Embryonic facial prominence (tissue), 1 donor: ENCODE measurements at regions not wholly inside any gene's neighbourhood (a gene's known extent, or its start where the extent isn't known, plus 50 kb on each side); places are given as distances from the start of the nearest gene placed in this dataset.
"Not testable (repeated sequence)": the region's sequence is repeated elsewhere in the genome, so short reads cannot be mapped to it uniquely, and the experiment has no call there.

ENCODE experiments used
- DNase-seq: peaks from one replicate; pipeline ENCODE4 v3.0.0-alpha.2; 2016; ENCODE audit errors: extremely low spot score

- no peak for DNase-seq
Measured at GRCh38 chr13:81563091-81563490, 1222.2 kb upstream of the SPRY2 start.

GRCh38 chr13:81562598-81562997 lies 1221.7 kb upstream of the SPRY2 start:
- no peak for DNase-seq

GRCh38 chr13:81551036-81551435 lies 1210.1 kb upstream of the SPRY2 start:
- DNase-seq, result no peak

GRCh38 chr13:81546294-81546693 lies 1205.4 kb upstream of the SPRY2 start:
- DNase-seq, result not testable (repeated sequence)

DNA sequence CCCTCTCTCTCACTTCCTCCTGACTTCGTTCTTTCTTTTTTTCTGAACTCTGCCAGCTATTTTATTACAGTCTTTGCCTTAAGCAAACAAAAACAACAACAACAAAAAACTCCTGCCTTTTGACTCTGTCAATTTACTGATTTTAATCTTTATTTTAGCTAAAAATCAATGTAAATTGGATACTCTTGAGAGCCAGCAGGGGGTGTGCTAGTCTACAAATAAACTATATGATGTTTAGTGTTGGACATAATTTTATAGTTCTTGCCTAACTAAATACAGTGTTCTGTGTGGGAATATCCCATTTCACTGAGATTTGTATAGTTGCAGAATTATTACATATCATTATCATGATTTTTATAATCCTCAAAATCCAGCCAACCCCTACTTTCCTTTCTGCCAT lies 1199.9 kb upstream of the SPRY2 start:
- no peak for DNase-seq

DNA sequence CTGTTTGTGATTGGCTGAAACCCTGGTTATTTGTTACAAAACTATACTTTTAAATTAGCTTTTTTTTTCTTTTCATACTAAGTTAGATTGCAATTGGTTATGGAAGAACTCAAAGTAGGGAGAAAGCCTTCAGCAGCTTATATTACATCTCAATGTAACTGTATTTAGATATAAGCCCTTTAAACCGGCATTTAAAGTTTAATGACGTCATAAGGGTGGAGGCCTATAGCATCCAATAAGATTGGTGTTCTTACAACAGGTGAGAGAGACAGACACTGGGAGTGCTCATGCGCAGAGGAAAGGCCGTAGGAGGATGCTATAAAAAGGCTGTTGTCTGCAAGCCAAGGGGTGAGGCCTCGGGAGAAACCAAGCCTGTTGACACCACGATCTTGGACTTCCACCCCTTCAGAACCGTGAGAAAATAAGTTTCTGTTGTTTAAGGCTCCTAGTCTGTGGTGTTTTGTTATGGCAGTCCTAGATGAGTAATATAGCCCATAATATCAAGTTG lies 1198.8 kb upstream of the SPRY2 start:
- no peak for DNase-seq

- DNase-seq, result no peak
Measured at GRCh38 chr13:81498969-81499368, 1158.0 kb upstream of the SPRY2 start.

DNA sequence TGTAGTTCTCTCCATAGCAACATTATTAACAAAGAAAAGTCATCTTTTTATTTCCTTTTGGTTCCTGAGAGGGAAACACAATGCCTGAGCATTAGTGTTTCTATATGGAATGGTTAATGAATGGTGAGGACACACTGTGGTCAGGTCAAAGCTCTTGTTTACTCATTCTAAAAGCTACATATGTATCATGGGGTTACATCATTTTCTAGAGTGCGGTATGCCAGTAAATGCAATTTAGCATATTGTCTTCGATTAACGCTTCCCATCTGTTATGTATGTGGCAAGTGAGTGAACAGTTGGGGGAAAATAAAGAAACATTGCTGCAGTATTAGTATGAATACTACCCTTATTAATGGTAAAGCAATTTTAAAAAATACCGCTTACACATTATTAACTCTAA lies 1152.2 kb upstream of the SPRY2 start:
- no peak for DNase-seq

DNA sequence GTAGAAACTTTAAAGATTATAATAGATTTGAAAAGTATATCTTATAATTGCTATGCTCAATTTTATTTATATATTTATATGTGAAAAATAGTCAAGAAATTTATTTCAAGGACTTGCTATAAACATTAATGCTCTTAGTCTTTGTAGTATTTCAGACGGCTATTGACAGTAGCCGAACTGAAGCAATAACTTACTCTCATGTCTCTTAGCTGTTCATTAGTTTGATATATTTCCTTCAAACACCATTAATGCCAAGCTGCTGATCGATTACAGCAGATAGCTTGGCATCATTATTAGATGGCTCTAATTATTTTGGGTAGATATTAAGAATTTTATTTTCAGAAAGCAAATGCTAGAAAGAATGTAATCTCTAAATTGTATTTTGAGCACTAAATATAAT lies 1151.5 kb upstream of the SPRY2 start:
- no peak for DNase-seq

- DNase-seq, result no peak
Measured at GRCh38 chr13:81488021-81488420, 1147.1 kb upstream of the SPRY2 start.

GRCh38 chr13:81487151-81487550 lies 1146.2 kb upstream of the SPRY2 start:
- no peak for DNase-seq

DNA sequence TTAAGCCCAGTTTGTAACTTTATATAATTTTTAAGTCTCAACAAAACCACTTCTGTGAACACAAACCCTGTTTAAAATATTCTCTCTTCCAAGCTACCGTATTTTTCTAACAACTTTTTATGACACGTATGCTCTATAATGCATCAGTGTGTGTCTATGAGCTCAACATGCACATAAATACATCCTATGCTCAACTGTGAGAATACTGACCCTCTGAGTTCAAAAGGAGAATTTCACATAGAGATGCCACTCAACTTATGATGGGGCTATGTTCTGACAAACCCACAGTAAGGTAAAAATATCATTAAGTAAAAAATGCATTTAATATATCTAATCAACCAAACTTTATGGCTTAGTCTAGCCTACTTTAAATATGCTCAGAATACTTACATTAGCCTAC lies 1139.7 kb upstream of the SPRY2 start:
- no peak for DNase-seq

- DNase-seq, result no peak
Measured at GRCh38 chr13:81473366-81473899, 1132.5 kb upstream of the SPRY2 start.

DNA sequence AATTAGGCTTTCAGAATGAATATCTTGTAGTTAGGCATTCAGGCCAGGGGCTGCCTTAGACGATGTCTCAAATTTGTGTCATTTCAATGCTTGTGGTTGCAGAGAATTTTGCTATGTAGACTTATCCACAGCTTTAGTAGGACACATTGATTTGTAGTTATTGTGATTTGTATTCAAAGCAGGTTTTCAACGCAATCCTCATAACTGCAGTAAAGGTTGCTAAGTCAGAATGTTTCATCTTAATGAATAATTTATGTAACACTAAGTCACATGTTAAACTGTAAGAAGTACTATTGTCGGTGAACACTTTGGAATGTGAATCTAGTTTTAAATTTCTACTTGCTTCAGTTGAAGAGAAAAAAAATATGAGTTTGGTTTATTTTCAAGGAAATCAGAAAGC lies 1117.2 kb upstream of the SPRY2 start:
- no peak for DNase-seq

GRCh38 chr13:81446441-81446840 lies 1105.5 kb upstream of the SPRY2 start:
- no peak for DNase-seq

DNA sequence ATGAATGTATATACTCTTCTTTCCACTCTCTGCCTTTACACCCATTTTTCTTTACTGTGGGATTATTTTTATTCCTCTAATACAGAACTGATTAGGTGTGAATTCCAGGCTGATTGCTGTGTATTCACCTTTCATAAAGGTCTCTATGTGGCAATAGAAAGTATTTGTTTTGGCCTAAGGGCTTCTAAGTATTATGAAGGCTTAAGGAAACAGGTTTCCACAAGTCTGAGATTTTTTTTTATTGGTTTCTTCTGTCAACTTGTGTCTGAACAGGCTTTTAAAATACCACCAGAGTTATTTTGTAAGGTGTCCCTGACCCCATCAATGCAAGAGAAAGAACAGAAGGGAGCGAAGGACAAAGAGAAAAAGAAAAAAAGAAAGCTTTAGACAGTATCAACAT lies 1102.0 kb upstream of the SPRY2 start:
- DNase-seq, result no peak

DNA sequence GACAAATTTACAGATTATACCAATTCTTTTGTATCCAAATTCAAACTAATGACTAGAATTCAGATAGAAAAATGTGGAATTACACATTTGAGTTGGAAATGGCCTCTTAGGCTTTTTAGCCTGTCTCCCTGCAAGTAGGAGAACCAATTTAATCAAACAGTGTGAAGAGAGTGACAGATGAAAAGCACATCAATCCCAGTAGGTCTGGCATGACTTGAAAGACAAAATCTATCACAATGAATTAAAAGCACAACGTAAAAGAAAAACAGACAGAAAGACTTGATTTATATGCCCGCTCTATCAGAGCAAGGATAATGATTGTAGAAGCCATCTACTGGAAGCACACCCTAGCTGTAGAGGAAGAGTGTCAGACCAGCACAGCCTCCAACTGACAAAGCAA lies 1084.4 kb upstream of the SPRY2 start:
- no peak for DNase-seq

GRCh38 chr13:81409284-81409683 lies 1068.4 kb upstream of the SPRY2 start:
- DNase-seq, result no peak

DNA sequence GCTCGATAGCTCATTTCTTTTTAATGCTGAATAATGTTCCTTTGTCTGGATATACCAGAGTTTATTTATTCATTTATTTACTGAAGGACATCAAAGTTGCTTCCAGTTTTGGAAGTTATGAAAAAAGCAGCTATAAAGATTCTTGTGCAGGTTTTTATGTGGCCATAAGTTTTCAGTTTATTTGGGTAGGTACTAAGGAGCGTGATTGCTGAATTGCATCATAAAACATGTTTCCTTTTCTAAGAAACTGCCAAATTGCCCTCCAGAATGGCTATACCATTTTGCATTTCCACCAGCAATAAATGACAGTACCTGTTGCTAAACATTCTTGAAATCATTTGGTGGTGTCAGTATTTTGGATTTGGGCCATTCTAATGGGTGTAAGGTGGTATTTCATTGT lies 1067.7 kb upstream of the SPRY2 start:
- DNase-seq, result no peak

DNA sequence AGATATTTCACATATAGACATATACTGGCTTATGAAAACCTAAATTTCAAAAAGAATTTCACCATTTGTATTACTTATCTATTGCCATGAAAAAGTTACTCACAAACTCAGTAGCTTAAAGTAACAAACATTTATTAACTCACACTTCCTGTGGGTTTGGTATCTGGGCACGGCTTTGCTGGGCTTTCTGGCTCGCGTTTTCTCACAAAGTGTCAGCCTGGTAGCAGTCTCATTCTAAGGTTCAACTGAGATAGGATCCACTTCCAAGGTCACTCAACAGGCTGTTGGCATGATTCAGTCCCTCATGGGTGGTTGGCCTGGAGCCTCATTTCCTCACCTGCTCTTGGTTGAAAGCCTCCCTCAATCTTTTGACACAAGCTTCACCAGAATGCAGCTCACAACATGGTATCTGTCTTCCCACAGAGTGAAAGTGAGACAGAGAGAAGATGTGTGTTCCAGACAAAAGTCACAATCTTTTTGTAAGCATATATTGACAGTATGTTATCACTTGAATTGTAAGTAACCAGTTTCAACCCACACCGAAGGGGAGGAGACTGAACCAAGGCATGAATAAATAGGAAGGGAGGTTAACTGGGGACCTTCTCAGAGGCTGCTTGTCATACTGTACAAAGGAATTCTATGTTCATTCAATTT lies 1065.8 kb upstream of the SPRY2 start:
- no peak for DNase-seq

DNA sequence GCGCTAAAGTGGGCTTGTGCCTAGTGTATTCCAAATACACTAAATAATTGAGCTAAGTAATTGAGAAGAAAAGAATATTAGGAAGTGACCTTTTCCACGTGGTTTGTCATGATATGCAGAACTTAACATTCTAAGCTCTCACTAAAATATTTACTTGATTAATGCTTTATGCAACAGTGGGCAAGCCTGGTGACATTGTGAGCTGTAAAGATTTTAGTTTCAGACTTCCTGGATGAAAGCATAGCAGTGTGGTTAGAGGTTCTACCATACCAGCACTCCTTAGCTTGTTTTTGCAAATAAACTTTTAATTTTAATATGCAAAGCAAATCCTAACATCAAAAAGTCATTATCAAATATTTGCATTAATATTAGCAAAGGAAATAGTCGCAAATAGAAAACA lies 1065.1 kb upstream of the SPRY2 start:
- DNase-seq, result no peak

DNA sequence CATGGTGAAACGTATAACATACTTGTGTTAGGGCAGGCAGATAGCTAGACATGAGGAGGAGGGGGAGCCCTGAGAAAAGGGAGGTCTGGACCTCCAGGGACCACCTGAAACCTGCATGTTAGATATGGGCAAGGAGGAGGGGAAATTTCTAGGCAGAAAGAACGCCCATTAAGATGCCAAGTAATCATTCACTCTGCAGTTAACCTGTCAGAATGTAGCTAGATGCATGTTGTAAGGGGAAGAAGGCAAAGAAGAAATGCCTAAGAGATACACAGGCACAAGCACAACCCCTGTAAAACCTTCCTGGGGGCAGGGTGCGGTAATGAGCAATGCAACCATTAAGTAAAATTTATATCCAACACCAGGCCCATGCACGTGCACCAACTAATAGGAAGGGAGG lies 1055.3 kb upstream of the SPRY2 start:
- no peak for DNase-seq

DNA sequence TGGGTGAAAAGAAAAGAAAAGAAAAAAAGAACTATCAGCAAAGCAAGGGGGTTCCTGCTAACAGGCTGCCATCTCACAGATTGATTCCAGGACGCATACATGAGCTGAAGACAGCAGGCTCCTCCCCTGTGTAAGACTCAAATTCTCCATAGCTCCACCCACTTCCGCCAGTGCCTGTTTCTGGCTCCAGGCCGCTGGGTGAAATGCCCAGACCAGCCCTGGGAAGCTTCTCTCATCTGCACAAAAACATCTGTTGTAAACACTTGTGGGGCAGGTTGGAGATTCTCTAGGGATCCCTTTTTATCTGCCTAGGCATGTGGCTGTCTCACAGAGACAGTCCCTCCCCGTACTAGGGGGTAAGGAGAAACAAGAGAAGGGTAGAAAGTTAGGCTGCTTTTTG lies 1054.4 kb upstream of the SPRY2 start:
- DNase-seq, result no peak

DNA sequence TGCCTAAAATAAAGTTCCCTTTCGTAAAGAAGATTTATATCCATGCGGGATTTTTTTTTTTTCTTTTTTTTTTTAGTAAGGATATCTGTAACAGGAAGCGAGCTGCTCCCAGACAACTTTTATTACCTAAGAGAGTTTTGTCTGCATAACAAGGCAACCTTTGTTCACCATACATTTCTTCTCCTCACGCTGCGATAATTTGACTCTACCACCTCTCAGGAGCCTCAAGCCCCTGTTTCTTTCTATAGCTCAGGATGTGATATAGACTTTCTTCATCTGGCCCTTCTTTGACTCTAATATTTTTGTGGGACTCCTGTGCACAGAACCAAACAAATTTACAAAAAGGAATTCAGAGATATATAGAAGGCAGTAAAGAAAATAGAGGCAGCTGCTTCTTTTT lies 1053.7 kb upstream of the SPRY2 start:
- no peak for DNase-seq
